Nephron (organoid): ENCODE measurements at regions not wholly inside any gene's neighbourhood (a gene's known extent, or its start where the extent isn't known, plus 50 kb on each side); places are given as distances from the start of the nearest gene placed in this dataset.
"Not testable (repeated sequence)": the region's sequence is repeated elsewhere in the genome, so short reads cannot be mapped to it uniquely, and the experiment has no call there.

Source experiments
- H3K27ac Mint-ChIP-seq, 3 experiments: 2 replicates each; pipeline ENCODE4 v1.8.0; 2020; ENCODE audit warnings: mixed read lengths in 3 of 3, mild to moderate bottlenecking in 2 of 3, moderate library complexity in 1 of 3
- H3K27me3 Mint-ChIP-seq: 2 replicates; pipeline ENCODE4 v1.8.0; 2021; ENCODE audit warnings: low read depth, mild to moderate bottlenecking, moderate library complexity, mixed read lengths
- H3K36me3 Mint-ChIP-seq: 2 replicates; pipeline ENCODE4 v1.8.0; 2020; ENCODE audit warnings: low read depth, mixed read lengths
- H3K4me1 Mint-ChIP-seq: 2 replicates; pipeline ENCODE4 v1.8.0; 2020; ENCODE audit warnings: mixed read lengths
- H3K4me3 Mint-ChIP-seq, 3 experiments: 2 replicates each; pipeline ENCODE4 v1.8.0; 2020; ENCODE audit warnings: mild to moderate bottlenecking in 3 of 3, mixed read lengths in 3 of 3, moderate library complexity in 2 of 3
- H3K9me3 Mint-ChIP-seq: 2 replicates; pipeline ENCODE4 v1.8.0; 2020; ENCODE audit warnings: mixed read lengths
- CTCF ChIP-seq, 3 experiments: fragments of 200-600 bp; sonication (generic); IDR thresholded peaks; one replicate each; pipeline ENCODE4 v1.5.0; 2021; ENCODE audit warnings: antibody characterized with exemption in 3 of 3; ENCODE audit not compliant: unreplicated experiment in 3 of 3

GRCh38 chr9:115810166-115810565 is 343.4 kb upstream of the PAPPA start:
- no peaks in the 10 kb centered on the region for H3K4me1 Mint-ChIP-seq
- no peak for TF ChIP-seq CTCF (IDR thresholded peaks at IDR 0.05; ENCODE audit: unreplicated experiment in 3 of 3)
- H3K9me3 Mint-ChIP-seq, result no peaks in the 10 kb centered on the region
- no peak overlapping the region for H3K27ac Mint-ChIP-seq
- no peak overlapping the region for H3K4me3 Mint-ChIP-seq
- H3K36me3 Mint-ChIP-seq, result no peaks in the 10 kb centered on the region
- H3K27me3 Mint-ChIP-seq, result no peaks in the 10 kb centered on the region

GRCh38 chr9:115814081-115814480 is 339.5 kb upstream of the PAPPA start:
- no peak overlapping the region for H3K27ac Mint-ChIP-seq
- H3K36me3 Mint-ChIP-seq, result no peaks in the 10 kb centered on the region
- no peak overlapping the region for H3K4me3 Mint-ChIP-seq
- no peaks in the 10 kb centered on the region for H3K4me1 Mint-ChIP-seq
- H3K27me3 Mint-ChIP-seq, result no peaks in the 10 kb centered on the region
- no peak for TF ChIP-seq CTCF (IDR thresholded peaks at IDR 0.05; ENCODE audit: unreplicated experiment in 3 of 3)
- no peaks in the 10 kb centered on the region for H3K9me3 Mint-ChIP-seq

GRCh38 chr9:115815786-115816185 is 337.8 kb upstream of the PAPPA start:
- Mint-ChIP-seq H3K9me3 (no peaks in the 10 kb centered on the region), H3K4me3 (no peak overlapping the region), H3K4me1 (no peaks in the 10 kb centered on the region), H3K36me3 (no peaks in the 10 kb centered on the region), H3K27ac (no peak overlapping the region), H3K27me3 (no peaks in the 10 kb centered on the region)
- TF ChIP-seq CTCF (IDR thresholded peaks at IDR 0.05; ENCODE audit: unreplicated experiment in 3 of 3), result no peak

GRCh38 chr9:115818651-115819050 is 334.9 kb upstream of the PAPPA start:
- not testable (repeated sequence) for H3K4me3 Mint-ChIP-seq, H3K36me3 Mint-ChIP-seq, H3K4me1 Mint-ChIP-seq, H3K9me3 Mint-ChIP-seq, H3K27me3 Mint-ChIP-seq, H3K27ac Mint-ChIP-seq

- no peaks in the 10 kb centered on the region for H3K9me3 Mint-ChIP-seq
- no peaks in the 10 kb centered on the region for H3K4me1 Mint-ChIP-seq
- H3K36me3 Mint-ChIP-seq, result no peaks in the 10 kb centered on the region
- no peaks in the 10 kb centered on the region for H3K27me3 Mint-ChIP-seq
- H3K4me3 Mint-ChIP-seq, result no peak overlapping the region
- no peak overlapping the region for H3K27ac Mint-ChIP-seq
- no peak for TF ChIP-seq CTCF (IDR thresholded peaks at IDR 0.05; ENCODE audit: unreplicated experiment in 3 of 3)
Measured at GRCh38 chr9:115832031-115832430, 321.6 kb upstream of the PAPPA start.

- no peaks in the 10 kb centered on the region for H3K9me3 Mint-ChIP-seq
- H3K4me1 Mint-ChIP-seq, result no peaks in the 10 kb centered on the region
- H3K27ac Mint-ChIP-seq, result no peak overlapping the region
- H3K27me3 Mint-ChIP-seq, result no peaks in the 10 kb centered on the region
- H3K4me3 Mint-ChIP-seq, result no peak overlapping the region
- H3K36me3 Mint-ChIP-seq, result no peaks in the 10 kb centered on the region
- no peak for TF ChIP-seq CTCF (IDR thresholded peaks at IDR 0.05; ENCODE audit: unreplicated experiment in 3 of 3)
Measured at GRCh38 chr9:115837618-115838017, 316.0 kb upstream of the PAPPA start.

- no peaks in the 10 kb centered on the region for H3K9me3 Mint-ChIP-seq
- no peaks in the 10 kb centered on the region for H3K4me1 Mint-ChIP-seq
- no peaks in the 10 kb centered on the region for H3K27me3 Mint-ChIP-seq
- TF ChIP-seq CTCF (IDR thresholded peaks at IDR 0.05; ENCODE audit: unreplicated experiment in 3 of 3), result no peak
- no peaks in the 10 kb centered on the region for H3K36me3 Mint-ChIP-seq
- H3K4me3 Mint-ChIP-seq, result no peak overlapping the region
- no peak overlapping the region for H3K27ac Mint-ChIP-seq
Measured at GRCh38 chr9:115838417-115838816, 315.2 kb upstream of the PAPPA start.

GRCh38 chr9:115844433-115844832 is 309.2 kb upstream of the PAPPA start:
- not testable (repeated sequence) for H3K4me3 Mint-ChIP-seq, H3K9me3 Mint-ChIP-seq, H3K27me3 Mint-ChIP-seq, H3K4me1 Mint-ChIP-seq, H3K36me3 Mint-ChIP-seq, H3K27ac Mint-ChIP-seq
